Upper lobe of left lung (tissue), 4 donors: ENCODE measurements at regions not wholly inside any gene's neighbourhood (a gene's known extent, or its start where the extent isn't known, plus 50 kb on each side); places are given as distances from the start of the nearest gene placed in this dataset.

Experiments
- POLR2A ChIP-seq, 4 donors: fragments of 450-650 bp; IDR thresholded peaks; one replicate each; pipeline ENCODE4 v1.5.1; 2016 to 2017; ENCODE audit warnings: antibody characterized with exemption in 4 of 4, mild to moderate bottlenecking in 2 of 4
- POLR2AphosphoS5 ChIP-seq, 2 donors: sonication (generic); formaldehyde crosslinking; IDR thresholded peaks; one replicate each; pipeline ENCODE4 v1.5.1; 2017; ENCODE audit warnings: antibody characterized with exemption in 2 of 2
- TF ChIP-seq, protein P1 (sequence below), 6 experiments: fragments of 450-650 bp in 4 of 6; fragments of 200-600 bp in 2 of 6; sonication (generic) in 2 of 6; IDR thresholded peaks; one replicate each; pipeline ENCODE4 v1.5.1; 2016 to 2019; ENCODE audit warnings: antibody characterized with exemption in 6 of 6

GRCh38 chr20:40101560-40101959 lies 587.5 kb downstream of the MAFB start:
- TF ChIP-seq, protein P1, sequence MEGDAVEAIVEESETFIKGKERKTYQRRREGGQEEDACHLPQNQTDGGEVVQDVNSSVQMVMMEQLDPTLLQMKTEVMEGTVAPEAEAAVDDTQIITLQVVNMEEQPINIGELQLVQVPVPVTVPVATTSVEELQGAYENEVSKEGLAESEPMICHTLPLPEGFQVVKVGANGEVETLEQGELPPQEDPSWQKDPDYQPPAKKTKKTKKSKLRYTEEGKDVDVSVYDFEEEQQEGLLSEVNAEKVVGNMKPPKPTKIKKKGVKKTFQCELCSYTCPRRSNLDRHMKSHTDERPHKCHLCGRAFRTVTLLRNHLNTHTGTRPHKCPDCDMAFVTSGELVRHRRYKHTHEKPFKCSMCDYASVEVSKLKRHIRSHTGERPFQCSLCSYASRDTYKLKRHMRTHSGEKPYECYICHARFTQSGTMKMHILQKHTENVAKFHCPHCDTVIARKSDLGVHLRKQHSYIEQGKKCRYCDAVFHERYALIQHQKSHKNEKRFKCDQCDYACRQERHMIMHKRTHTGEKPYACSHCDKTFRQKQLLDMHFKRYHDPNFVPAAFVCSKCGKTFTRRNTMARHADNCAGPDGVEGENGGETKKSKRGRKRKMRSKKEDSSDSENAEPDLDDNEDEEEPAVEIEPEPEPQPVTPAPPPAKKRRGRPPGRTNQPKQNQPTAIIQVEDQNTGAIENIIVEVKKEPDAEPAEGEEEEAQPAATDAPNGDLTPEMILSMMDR (IDR thresholded peaks at IDR 0.05): no peak
- no peak for TF ChIP-seq POLR2AphosphoS5 (IDR thresholded peaks at IDR 0.05)
- TF ChIP-seq POLR2A (IDR thresholded peaks at IDR 0.05): no peak
